ENCODE measurements at regions not wholly inside any gene's neighbourhood (a gene's known extent, or its start where the extent isn't known, plus 50 kb on each side); places are given as distances from the start of the nearest gene placed in this dataset.

GRCh38 chrX:40174854-40175510 lies 77.2 kb upstream of the BCOR start:
- peak overlapping the region; percentile 96 for H3K27ac ChIP-seq (ENCODE audit: control insufficient read depth, insufficient read depth)
- no TSS peak for BruUV-seq (replicated peaks)
- FAIRE-seq = no peak
- no peaks in the 10 kb centered on the region for H3K27me3 ChIP-seq (replicated peaks in 1 of 2; ENCODE audit: control insufficient read depth in 2 of 2, insufficient read depth in 2 of 2, low read length in 1 of 2)
- intact Hi-C loops (cut with micrococcal nuclease; ENCODE audit: unreplicated experiment) = loop anchor here (1.0 to 10.0 kb wide), 6 partner anchors 32 to 320 kb away; no protein-coding TSS in a partner anchor
- ChIA-PET POLR2A (no interaction called here), SMC1A (ENCODE audit: uncharacterized antibody, unreplicated experiment) (no interaction called here), RAD21 (ENCODE audit: unreplicated experiment) (no interaction called here), CTCF (no interaction called here)
- H3K9me3 ChIP-seq (replicated peaks; ENCODE audit: control insufficient read depth, insufficient read depth, low read length) = no peaks in the 10 kb centered on the region; the same call in 2 of the 3 replicates
- WGBS (ENCODE audit: insufficient coverage, insufficient replicate concordance, low lambda C conversion rate, missing lambda C conversion rate) = 20% methylated on average over 53 of the region's 53 CpGs
- H3K9ac ChIP-seq (ENCODE audit: control insufficient read depth, insufficient read depth, low read length) = peak overlapping the region; percentile 95
- H3K79me2 ChIP-seq (ENCODE audit: control insufficient read depth, insufficient read depth, low read length) = peaks cover 23% of the 10 kb centered on the region
- in situ Hi-C loops (cut with MboI) = no loop called here
- no peak for DNase-seq (ENCODE audit: low read depth, low spot score)
- 0 out of 2 replicates have a peak, but pooled peaks cover 9% of the 10 kb centered on the region for H3K4me1 ChIP-seq (ENCODE audit: control insufficient read depth, insufficient read depth, low read length)
- H2AFZ ChIP-seq (ENCODE audit: control insufficient read depth, low read depth, low read length) = peak overlapping the region; percentile 7; the same call in 1 of the 2 replicates
- no peaks in the 10 kb centered on the region for H3K36me3 ChIP-seq (ENCODE audit: control insufficient read depth in 2 of 2, insufficient read depth in 2 of 2, low read length in 1 of 2)
- H3K4me2 ChIP-seq (ENCODE audit: control insufficient read depth, insufficient read depth) = peak overlapping the region; percentile 79
- ATAC-seq = peak; percentile 35
- H3K4me3 ChIP-seq = peak overlapping the region; percentile 61
- H4K20me1 ChIP-seq (ENCODE audit: control insufficient read depth, insufficient read depth) = no peaks in the 10 kb centered on the region
- TF ChIP-seq RUNX3 (IDR thresholded peaks at IDR 0.05; ENCODE audit: low read length) (peak; percentile 23; the same call in 1 of the 2 replicates), ZBTB4 (CRISPR knock-in tag; IDR thresholded peaks at IDR 0.05) (no peak), HCFC1 (IDR thresholded peaks at IDR 0.05; ENCODE audit: low read length) (no peak), SPI1 (IDR thresholded peaks at IDR 0.05; ENCODE audit: borderline replicate concordance, insufficient read depth, low read depth, low read length) (no peak), NBN (IDR thresholded peaks at IDR 0.05) (no peak), TCF7 (IDR thresholded peaks at IDR 0.05; ENCODE audit: borderline replicate concordance) (no peak), SREBF2 (IDR thresholded peaks at IDR 0.05; ENCODE audit: low read length) (no peak), SMC3 (IDR thresholded peaks at IDR 0.05; ENCODE audit: borderline replicate concordance, low read length) (no peak), ELK1 (IDR thresholded peaks at IDR 0.05; ENCODE audit: low read depth, low read length) (no peak), ZNF217 (IDR thresholded peaks at IDR 0.05) (no peak), SMARCA5 (IDR thresholded peaks at IDR 0.05) (no peak), USF2 (IDR thresholded peaks at IDR 0.05; ENCODE audit: borderline replicate concordance, low read depth, low read length) (no peak), CHD4 (IDR thresholded peaks at IDR 0.05) (no peak), ASH2L (IDR thresholded peaks at IDR 0.05; ENCODE audit: borderline replicate concordance, low read depth) (no peak), SRF (IDR thresholded peaks at IDR 0.05; ENCODE audit: low read depth in 2 of 2, low read length in 2 of 2) (no peak), EED (IDR thresholded peaks at IDR 0.05; ENCODE audit: low read depth) (no peak)
- TF ChIP-seq, protein P1, sequence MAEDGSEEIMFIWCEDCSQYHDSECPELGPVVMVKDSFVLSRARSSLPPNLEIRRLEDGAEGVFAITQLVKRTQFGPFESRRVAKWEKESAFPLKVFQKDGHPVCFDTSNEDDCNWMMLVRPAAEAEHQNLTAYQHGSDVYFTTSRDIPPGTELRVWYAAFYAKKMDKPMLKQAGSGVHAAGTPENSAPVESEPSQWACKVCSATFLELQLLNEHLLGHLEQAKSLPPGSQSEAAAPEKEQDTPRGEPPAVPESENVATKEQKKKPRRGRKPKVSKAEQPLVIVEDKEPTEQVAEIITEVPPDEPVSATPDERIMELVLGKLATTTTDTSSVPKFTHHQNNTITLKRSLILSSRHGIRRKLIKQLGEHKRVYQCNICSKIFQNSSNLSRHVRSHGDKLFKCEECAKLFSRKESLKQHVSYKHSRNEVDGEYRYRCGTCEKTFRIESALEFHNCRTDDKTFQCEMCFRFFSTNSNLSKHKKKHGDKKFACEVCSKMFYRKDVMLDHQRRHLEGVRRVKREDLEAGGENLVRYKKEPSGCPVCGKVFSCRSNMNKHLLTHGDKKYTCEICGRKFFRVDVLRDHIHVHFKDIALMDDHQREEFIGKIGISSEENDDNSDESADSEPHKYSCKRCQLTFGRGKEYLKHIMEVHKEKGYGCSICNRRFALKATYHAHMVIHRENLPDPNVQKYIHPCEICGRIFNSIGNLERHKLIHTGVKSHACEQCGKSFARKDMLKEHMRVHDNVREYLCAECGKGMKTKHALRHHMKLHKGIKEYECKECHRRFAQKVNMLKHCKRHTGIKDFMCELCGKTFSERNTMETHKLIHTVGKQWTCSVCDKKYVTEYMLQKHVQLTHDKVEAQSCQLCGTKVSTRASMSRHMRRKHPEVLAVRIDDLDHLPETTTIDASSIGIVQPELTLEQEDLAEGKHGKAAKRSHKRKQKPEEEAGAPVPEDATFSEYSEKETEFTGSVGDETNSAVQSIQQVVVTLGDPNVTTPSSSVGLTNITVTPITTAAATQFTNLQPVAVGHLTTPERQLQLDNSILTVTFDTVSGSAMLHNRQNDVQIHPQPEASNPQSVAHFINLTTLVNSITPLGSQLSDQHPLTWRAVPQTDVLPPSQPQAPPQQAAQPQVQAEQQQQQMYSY (CRISPR knock-in tag; IDR thresholded peaks at IDR 0.05) = no peak
